ENCODE measurements at regions not wholly inside any gene's neighbourhood (a gene's known extent, or its start where the extent isn't known, plus 50 kb on each side); places are given as distances from the start of the nearest gene placed in this dataset.

GRCh38 chr1:29698626-29699025 lies 462.3 kb downstream of the PTPRU start:
- Mint-ChIP-seq H3K4me3 (no peak overlapping the region), H3K36me3 (no peaks in the 10 kb centered on the region), H3K27ac (no peak overlapping the region), H3K4me1 (no peaks in the 10 kb centered on the region), H3K9me3 (peaks cover 2% of the 10 kb centered on the region), H3K27me3 (peaks cover 12% of the 10 kb centered on the region)
- no peak for ATAC-seq (ENCODE audit: low read depth)
- DNase-seq (ENCODE audit: low spot score in 2 of 2): no peak

- Mint-ChIP-seq H3K9me3 (peaks cover 3% of the 10 kb centered on the region), H3K36me3 (no peaks in the 10 kb centered on the region), H3K4me1 (no peaks in the 10 kb centered on the region), H3K27me3 (peaks cover 12% of the 10 kb centered on the region), H3K4me3 (no peak overlapping the region), H3K27ac (no peak overlapping the region)
- ATAC-seq (ENCODE audit: low read depth) (no peak), DNase-seq (ENCODE audit: low spot score in 2 of 2) (no peak)
These were observed 461.7 kb downstream of the PTPRU start for GRCh38 chr1:29698033-29698432.

DNA sequence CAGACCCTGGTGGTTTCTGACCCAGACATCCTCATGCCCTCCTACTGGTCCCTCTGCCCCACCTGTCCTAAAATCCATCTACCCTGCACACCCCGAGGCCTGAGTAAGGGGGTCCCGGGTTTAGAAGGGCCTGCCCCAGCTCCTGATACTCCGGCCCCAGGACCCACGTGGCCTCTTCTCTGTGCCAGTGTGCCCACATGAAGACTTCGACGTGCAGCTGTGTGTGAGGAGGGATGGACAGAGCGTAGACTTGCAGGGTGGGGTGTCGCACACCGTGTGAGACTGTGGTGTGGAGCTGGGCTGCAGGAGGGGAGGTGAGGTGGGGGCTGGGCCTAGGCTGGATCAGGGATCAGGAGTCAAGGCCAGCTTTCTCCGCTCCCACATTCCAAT lies 461.1 kb downstream of the PTPRU start:
- ATAC-seq (ENCODE audit: low read depth): no peak
- Mint-ChIP-seq H3K9me3 (peaks cover 3% of the 10 kb centered on the region), H3K27ac (no peak overlapping the region)

GRCh38 chr1:29696656-29697390 lies 460.5 kb downstream of the PTPRU start:
- H3K36me3 Mint-ChIP-seq: no peaks in the 10 kb centered on the region
- peaks cover 3% of the 10 kb centered on the region for H3K4me1 Mint-ChIP-seq
- peaks cover 8% of the 10 kb centered on the region for H3K27me3 Mint-ChIP-seq
- no peak for ATAC-seq (ENCODE audit: low read depth)
- H3K9me3 Mint-ChIP-seq: peaks cover 3% of the 10 kb centered on the region
- H3K4me3 Mint-ChIP-seq: no peak overlapping the region
- no peak overlapping the region for H3K27ac Mint-ChIP-seq
- no peak for DNase-seq (ENCODE audit: low spot score in 2 of 2)

More for the DNA sequence above, 461.1 kb downstream of the PTPRU start:
- Mint-ChIP-seq H3K36me3 (no peaks in the 10 kb centered on the region), H3K27me3 (peaks cover 8% of the 10 kb centered on the region), H3K4me3 (no peak overlapping the region), H3K4me1 (no peaks in the 10 kb centered on the region)
- DNase-seq (ENCODE audit: low spot score in 2 of 2): no peak

DNA sequence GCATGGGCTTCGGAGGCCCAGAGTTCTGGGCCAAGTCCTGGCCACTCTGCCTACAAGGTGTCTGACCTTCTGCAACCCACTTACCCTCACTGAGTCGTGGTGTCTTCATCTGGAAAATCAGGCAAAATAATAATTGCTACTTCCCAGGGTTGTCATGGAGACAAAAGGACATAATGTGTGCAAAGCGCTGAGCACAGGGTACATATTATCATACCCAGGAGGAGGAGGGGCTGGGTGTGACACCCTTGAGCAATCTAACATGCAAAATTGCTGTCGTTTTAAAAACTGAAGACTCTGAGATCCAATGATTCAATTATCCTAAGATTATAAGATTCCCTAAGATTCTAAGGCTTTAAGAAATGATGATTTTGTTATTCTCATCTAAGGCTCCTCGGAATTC lies 459.5 kb downstream of the PTPRU start:
- H3K27me3 Mint-ChIP-seq: peaks cover 8% of the 10 kb centered on the region
- no peak overlapping the region for H3K4me3 Mint-ChIP-seq
- H3K4me1 Mint-ChIP-seq: peaks cover 8% of the 10 kb centered on the region
- peaks cover 3% of the 10 kb centered on the region for H3K9me3 Mint-ChIP-seq
- no peak for DNase-seq (ENCODE audit: low spot score in 2 of 2)
- no peak overlapping the region for H3K27ac Mint-ChIP-seq
- H3K36me3 Mint-ChIP-seq: no peaks in the 10 kb centered on the region
- ATAC-seq (ENCODE audit: low read depth): no peak

DNA sequence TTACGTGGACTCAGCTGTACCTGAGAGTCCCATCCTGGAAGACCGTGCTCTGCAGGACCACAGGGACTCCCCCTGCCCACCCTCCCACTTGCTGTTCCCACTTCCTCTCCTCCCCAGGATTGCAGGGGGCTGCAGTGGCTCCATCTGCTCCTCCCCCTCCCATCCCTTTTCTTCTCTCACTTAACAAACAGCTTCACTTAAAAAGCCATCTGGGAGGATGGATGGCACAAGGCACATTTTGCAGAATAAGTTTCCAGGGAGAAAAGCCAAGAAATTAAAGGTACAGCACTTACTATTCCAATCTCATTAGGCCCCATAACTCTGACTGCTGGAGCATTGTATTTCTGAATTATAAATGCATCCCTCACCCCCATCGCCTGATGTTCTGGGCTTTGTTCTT lies 458.7 kb downstream of the PTPRU start:
- no peak for DNase-seq (ENCODE audit: low spot score in 2 of 2)
- no peak for ATAC-seq (ENCODE audit: low read depth)
- peaks cover 3% of the 10 kb centered on the region for H3K9me3 Mint-ChIP-seq
- no peaks in the 10 kb centered on the region for H3K36me3 Mint-ChIP-seq
- peaks cover 8% of the 10 kb centered on the region for H3K4me1 Mint-ChIP-seq
- no peak overlapping the region for H3K4me3 Mint-ChIP-seq
- H3K27ac Mint-ChIP-seq: no peak overlapping the region
- peaks cover 8% of the 10 kb centered on the region for H3K27me3 Mint-ChIP-seq

GRCh38 chr1:29691499-29691898 lies 455.2 kb downstream of the PTPRU start:
- H3K9me3 Mint-ChIP-seq: peaks cover 3% of the 10 kb centered on the region

DNA sequence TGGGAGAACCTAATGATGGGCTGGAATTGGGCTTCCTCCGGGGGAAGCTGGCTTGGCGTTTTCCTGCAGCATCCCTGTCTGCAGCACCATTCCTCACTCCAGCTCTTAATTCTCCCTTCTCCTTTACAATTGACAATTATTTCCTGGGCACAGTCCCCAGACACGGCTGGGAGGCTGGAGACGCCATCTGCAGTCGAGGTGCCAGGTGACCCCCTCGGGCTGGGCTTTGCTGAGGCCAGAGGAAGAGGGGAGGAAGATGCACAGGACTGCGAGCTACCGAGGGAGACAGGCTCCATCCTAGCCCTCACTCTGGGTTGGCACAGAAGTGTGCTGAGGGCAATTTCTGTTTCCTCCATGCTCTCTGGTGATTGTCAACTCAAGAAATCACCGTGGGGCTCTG lies 453.8 kb downstream of the PTPRU start:
- H3K27ac Mint-ChIP-seq: no peak overlapping the region
- no peak for ATAC-seq (ENCODE audit: low read depth)
- no peak overlapping the region for H3K4me3 Mint-ChIP-seq
- H3K27me3 Mint-ChIP-seq: peaks cover 8% of the 10 kb centered on the region
- H3K4me1 Mint-ChIP-seq: peaks cover 8% of the 10 kb centered on the region
- H3K36me3 Mint-ChIP-seq: no peaks in the 10 kb centered on the region
- peaks cover 3% of the 10 kb centered on the region for H3K9me3 Mint-ChIP-seq
- no peak for DNase-seq (ENCODE audit: low spot score in 2 of 2)

More at GRCh38 chr1:29691499-29691898, 455.2 kb downstream of the PTPRU start:
- Mint-ChIP-seq H3K4me3 (no peak overlapping the region), H3K27me3 (peaks cover 6% of the 10 kb centered on the region), H3K36me3 (no peaks in the 10 kb centered on the region), H3K4me1 (peaks cover 8% of the 10 kb centered on the region), H3K27ac (no peak overlapping the region)
- DNase-seq (ENCODE audit: low spot score in 2 of 2) (no peak), ATAC-seq (ENCODE audit: low read depth) (no peak)

DNA sequence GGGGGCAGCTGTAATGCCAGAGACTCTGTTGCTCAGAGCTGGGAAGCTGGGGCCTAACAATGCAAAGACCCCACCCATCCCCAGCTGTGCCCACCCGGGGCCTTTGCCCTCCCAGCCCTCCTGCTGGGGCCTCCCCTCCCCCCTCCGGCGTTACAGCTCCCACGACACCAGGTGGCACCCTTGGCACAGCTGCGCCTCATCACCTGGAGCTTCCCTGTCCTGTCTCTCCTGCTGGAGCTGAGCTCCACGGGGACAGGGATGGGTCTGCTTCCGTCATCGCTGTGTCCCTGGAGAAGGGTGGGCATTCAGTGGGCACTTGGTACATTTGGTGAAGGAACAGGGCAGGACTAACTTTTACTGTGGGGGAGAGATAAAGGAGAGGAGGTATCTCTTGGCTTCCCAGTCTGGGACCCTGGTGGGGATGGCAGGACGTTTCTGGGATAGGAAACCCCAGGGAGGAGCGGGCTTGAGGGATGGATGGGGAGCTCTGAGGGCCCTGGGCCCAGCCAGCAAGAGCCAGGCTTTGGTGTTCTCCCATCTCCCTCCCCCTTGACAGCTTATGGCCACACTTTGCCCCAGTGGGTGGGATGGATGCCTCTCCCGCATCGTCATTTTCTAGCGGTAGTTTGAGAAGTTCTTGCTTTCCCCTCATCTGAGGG lies 453.2 kb downstream of the PTPRU start:
- H3K9me3 Mint-ChIP-seq: peaks cover 3% of the 10 kb centered on the region
- no peak for DNase-seq (ENCODE audit: low spot score in 2 of 2)
- no peak for ATAC-seq (ENCODE audit: low read depth)
- H3K4me1 Mint-ChIP-seq: peaks cover 8% of the 10 kb centered on the region
- no peak overlapping the region for H3K4me3 Mint-ChIP-seq
- H3K27me3 Mint-ChIP-seq: peaks cover 8% of the 10 kb centered on the region
- H3K27ac Mint-ChIP-seq: no peak overlapping the region
- no peaks in the 10 kb centered on the region for H3K36me3 Mint-ChIP-seq

GRCh38 chr1:29688471-29689365 lies 452.4 kb downstream of the PTPRU start:
- H3K4me3 Mint-ChIP-seq: no peak overlapping the region
- H3K27ac Mint-ChIP-seq: no peak overlapping the region
- peaks cover 2% of the 10 kb centered on the region for H3K9me3 Mint-ChIP-seq
- peaks cover 8% of the 10 kb centered on the region for H3K4me1 Mint-ChIP-seq
- no peak for DNase-seq (ENCODE audit: low spot score in 2 of 2)
- H3K27me3 Mint-ChIP-seq: peaks cover 8% of the 10 kb centered on the region
- no peak for ATAC-seq (ENCODE audit: low read depth)
- H3K36me3 Mint-ChIP-seq: no peaks in the 10 kb centered on the region

DNA sequence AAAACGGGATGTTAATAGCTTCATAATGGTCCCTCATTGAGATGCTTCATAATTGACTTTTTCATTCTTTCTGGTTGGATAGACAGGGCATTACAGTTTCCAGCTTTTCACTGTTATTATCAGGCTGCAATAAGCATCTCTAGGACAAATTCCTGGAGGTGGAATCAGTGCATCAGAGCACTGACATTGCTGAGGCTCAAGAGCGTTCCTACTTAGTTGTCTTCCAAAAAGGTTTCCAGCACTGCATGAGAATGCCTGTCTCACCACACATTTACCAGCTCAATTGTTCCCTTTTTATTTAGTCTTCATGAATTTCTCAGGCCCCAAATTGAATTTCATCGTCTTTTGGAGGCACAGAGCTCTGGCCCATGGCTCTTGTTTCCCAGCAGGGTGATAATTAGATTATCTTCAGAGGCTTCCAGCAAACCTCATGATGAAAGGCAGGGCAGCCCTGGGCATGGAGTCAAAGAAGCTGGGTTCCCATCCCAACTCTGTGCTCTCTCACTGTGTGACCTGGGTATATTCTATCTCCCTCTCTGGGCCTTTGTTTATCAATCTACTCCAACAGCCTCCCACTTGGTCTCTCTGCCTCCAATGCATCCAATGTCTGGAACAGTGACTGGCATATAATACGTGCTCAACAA lies 451.4 kb downstream of the PTPRU start:
- Mint-ChIP-seq H3K27ac (no peak overlapping the region), H3K27me3 (peaks cover 10% of the 10 kb centered on the region), H3K4me3 (no peak overlapping the region), H3K4me1 (peaks cover 8% of the 10 kb centered on the region), H3K9me3 (no peaks in the 10 kb centered on the region), H3K36me3 (no peaks in the 10 kb centered on the region)
- no peak for ATAC-seq (ENCODE audit: low read depth)
- no peak for DNase-seq (ENCODE audit: low spot score in 2 of 2)

- Mint-ChIP-seq H3K36me3 (no peaks in the 10 kb centered on the region), H3K27ac (no peak overlapping the region), H3K9me3 (no peaks in the 10 kb centered on the region), H3K27me3 (peaks cover 10% of the 10 kb centered on the region), H3K4me1 (peaks cover 7% of the 10 kb centered on the region), H3K4me3 (no peak overlapping the region)
- no peak for DNase-seq (ENCODE audit: low spot score in 2 of 2)
- ATAC-seq (ENCODE audit: low read depth): no peak
These were observed 450.8 kb downstream of the PTPRU start for GRCh38 chr1:29687166-29687565.

GRCh38 chr1:29686012-29686930 lies 449.9 kb downstream of the PTPRU start:
- Mint-ChIP-seq H3K27me3 (peaks cover 10% of the 10 kb centered on the region), H3K4me3 (no peak overlapping the region), H3K4me1 (no peaks in the 10 kb centered on the region), H3K9me3 (no peaks in the 10 kb centered on the region), H3K27ac (no peak overlapping the region), H3K36me3 (no peaks in the 10 kb centered on the region)
- ATAC-seq (ENCODE audit: low read depth) (no peak), DNase-seq (ENCODE audit: low spot score in 2 of 2) (no peak)

All from memory B cell (primary cell).